HG03469 (cell line): ENCODE measurements at regions not wholly inside any gene's neighbourhood (a gene's known extent, or its start where the extent isn't known, plus 50 kb on each side); places are given as distances from the start of the nearest gene placed in this dataset.
A peak's percentile ranks its signal among the peaks of the same experiment; 100 is the strongest.
"Not testable (repeated sequence)": the region's sequence is repeated elsewhere in the genome, so short reads cannot be mapped to it uniquely, and the experiment has no call there.

ENCODE experiments used
- ATAC-seq: cut with Tn5 transposase; IDR thresholded peaks from one replicate; pipeline ENCODE4 v1.9.1; 2021; ENCODE audit warnings: mild to moderate bottlenecking, moderate library complexity, moderate number of reproducible peaks; ENCODE audit not compliant: unreplicated experiment

DNA sequence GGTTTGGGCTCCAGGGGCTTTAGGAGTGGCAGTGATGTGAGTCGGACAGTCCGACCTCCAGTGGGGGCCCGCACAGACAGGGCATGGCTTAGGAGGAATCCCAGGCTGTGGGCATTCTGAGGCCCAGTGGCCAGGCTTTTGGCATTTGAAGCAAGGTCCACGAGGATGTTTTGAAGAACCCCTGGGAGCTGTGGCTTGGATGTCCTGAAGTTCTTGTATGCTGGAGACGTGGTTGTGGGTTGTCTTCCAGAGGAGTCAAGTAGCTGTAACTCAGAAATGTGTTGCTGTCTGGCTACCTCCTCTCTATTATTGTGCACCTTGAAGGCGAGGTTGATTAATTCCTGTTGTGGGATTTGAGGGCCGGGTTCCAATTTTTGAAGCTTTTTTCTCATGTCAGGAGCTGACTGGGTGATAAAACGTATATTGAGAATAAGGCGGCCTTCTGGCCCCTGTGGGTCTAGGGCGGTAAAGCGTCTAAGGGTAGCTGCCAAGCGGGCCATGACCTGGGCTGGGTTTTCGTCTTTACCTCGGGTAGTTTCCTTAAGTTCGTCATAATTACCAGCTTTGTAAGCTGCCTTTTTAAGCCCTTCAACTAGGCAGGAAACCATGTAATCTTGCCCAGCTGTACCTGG, 67.3 kb upstream of the EZR start:
- ATAC-seq: not testable (repeated sequence)

DNA sequence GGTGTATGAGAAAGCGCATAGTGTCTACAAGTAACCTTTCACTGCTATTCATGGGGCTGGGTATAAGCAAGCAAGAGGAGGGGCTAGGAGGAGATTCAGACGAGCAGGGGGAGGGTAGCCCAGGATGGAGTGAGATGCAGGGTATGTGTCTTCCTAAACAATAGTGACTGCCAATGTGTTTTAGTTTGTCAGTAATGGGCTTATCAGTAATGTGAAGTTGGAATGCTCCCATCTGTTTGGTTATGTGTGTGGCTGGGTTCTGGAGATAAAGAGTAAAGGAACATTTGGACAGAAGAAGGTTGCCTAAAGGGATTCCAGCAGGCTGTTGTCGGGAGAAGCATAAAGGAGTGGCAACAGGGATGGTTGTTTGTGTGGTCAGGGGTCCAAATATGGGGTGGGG, 62.7 kb upstream of the EZR start:
- ATAC-seq: not testable (repeated sequence)

DNA sequence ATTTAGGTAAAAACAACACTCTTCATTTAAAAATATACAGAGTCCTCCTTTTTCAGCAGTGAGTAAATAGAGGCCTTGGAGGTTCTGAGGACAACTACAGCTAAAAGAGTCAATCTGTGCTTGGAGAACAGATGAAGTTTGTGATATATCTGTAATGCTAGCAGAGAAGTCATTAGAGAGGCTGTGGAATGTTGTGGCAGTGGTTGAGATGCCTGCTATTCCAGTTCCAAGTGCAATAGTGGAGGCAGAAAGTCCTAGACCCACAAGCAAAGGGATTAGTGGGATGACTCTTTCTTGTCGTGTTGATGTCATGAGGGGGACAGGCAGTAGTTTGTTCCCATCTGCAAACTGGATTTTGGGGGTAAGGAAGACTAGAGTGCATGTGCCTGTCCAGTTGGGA, 62.1 kb upstream of the EZR start:
- not testable (repeated sequence) for ATAC-seq

DNA sequence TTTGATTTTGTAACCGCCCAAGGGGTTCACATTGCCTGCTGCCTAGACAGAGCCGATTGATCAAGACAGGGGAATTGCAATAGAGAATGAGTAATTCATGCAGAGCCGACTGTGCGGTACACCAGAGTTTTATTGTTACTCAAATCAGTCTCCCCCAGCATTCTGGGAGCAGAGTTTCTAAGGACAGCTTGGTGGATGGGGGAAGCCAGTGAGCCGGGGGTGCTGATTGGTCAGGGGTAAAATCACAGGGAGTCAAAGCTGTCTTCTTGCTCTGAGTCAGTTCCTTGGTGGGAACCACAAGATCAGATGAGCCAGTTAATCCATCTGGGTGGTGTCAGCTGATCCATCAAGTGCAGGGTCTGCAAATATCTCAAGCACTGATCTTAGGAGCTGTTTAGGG, 60.0 kb upstream of the EZR start:
- no peak for ATAC-seq

DNA sequence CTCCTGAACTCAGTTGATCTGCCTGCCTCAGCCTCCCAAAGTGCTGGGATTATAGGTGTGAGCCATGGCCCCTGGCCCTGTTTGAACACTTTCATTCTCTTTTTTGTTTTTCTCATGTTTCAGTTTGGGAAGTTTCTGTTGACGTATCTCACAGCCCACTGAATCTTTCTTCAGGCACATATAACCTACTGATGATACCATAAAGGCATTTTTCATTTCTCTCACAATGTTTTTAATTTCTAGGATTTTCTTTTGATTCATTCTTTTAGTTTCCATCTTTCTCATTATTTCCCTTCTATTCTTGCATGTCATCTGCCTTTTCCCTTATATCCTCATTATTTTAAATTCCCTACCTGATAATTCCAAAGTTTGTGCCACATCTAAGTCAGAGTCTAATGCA, 58.5 kb upstream of the EZR start:
- no peak for ATAC-seq

DNA sequence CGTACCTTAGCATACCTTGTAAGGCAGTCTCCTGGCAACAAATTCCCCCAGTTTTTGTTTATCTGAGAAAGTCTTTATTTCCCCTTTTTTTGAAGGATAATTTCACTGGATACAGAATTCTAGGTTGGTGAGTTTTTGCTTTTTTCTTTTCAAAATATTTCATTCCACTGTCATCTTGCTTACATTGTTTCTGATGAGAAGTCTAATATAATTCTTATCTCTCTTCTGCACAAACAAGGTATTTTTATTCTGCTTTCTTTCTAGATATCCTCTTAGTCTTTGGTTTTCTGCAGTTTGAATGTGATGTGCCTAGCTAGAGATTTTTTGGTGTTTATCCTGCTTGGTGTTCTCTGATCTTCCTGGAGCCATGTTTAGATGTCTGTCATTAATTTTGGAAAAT, 57.7 kb upstream of the EZR start:
- ATAC-seq: no peak

DNA sequence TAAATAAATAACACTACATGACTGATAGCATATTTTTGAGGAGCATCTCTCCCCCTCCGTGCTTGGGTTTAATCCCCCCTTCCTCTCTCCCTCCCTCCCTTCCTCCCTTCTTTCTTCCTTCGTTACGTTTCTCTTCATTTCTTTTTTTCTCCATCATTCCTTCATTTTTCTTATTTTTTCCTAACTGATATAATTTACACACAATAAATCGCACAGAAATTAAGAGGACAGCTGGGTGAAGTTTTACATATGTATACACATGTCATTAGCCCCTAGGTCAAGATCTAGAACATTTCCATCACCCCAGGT, 51.4 kb upstream of the EZR start:
- no peak for ATAC-seq

DNA sequence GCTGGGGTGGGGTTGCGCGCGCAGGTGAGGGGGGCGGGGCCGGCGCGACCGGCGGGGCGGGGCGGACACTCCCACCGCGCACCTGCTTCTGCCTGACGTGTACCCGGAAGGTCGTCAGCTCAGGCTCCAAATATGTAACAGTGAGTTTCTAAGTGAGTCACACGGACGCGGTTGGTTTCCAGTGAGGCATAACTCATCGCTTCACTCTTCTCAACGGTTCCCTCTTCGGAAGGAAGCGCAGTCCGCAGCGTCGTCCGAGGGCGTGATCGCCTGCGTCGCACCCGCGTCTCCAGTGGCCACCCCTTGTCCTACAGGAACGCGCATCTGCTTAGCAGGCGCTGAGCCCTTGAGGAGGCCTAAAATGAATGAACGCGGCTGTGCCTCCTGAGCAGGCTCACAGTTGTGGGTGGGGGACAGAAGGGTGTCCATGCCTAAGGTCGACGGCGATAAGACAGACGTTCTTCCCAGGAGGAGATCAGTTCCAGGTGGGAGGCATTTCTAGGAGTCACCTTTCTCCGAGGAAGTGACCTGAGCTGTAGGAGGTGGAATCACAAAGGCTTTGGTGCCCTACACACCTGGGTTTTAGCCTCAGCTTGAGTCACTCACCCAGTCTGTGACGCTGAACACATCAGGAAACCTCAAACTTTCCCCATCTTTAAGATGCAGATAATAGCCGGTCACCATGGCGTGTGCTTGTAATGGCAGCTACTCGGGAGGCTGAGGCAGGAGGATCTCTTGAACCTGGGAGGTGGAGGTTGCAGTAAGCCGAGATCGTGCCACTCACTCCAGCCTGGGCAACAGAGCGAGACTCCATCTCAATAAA, 50.9 kb upstream of the EZR start:
- ATAC-seq: peak; percentile 92

DNA sequence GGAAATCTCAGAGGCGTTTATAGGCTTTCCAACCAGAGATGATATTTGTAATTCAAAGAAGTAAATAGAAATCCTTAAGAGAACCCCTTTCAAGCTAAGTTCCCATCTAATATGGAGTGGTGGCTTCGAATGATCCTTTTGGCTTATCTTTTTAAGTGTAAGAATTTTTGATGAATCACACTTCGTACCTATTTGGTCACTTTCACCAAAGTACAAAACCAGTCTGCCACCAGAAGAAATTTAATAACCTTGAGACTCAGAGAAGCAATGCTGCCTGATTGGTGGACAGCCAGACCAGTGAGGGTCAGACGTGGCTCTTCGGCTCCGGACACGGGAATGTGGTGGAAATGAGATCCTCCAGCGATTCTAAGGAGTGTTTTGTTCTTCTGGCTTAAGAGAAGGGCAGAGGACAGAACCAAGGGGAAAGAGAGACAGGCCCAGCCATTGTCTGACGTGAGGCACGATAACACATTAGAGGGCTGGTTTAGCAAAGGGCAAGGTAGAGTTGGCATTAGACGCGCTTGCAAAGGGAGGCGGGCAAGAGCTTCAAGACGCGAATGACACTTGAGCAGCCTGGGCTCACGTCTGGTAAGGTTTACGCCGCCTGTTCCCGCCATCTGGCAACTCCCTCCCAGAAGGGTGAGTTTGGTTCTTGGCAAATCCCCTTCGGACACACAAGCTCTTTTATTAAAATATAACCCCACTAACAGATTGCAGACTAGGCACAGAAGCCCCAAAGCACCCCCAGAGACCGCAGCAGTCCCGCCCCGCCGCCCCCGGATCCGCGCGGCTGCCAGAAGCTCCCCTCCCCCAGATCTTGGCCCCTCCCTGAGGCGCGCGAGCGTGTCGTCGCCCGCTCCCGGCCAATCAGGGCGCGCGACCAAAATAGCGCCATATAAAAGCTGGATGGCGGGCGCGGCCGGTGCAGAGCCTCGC, 50.0 kb upstream of the EZR start:
- ATAC-seq: peak; percentile 0
